ENCODE measurements at regions not wholly inside any gene's neighbourhood (a gene's known extent, or its start where the extent isn't known, plus 50 kb on each side); places are given as distances from the start of the nearest gene placed in this dataset.
"Not testable (repeated sequence)": the region's sequence is repeated elsewhere in the genome, so short reads cannot be mapped to it uniquely, and the experiment has no call there.

GRCh38 chr16:88202207-88202745 is 180.5 kb upstream of the ZNF469 start (continued):
- no peak for TF ChIP-seq ETS1 (IDR thresholded peaks at IDR 0.05)
- TF ChIP-seq EZH2phosphoT487 (IDR thresholded peaks at IDR 0.05; ENCODE audit: unreplicated experiment) = no peak
- no peak for TF ChIP-seq CTCF (conservative IDR thresholded peaks at IDR 0.05; ENCODE audit: low read depth in 2 of 2)
- no peak for TF ChIP-seq EZH2 (IDR thresholded peaks at IDR 0.05; ENCODE audit: low read depth, unreplicated experiment)
- no peak for TF ChIP-seq POLR2AphosphoS5 (IDR thresholded peaks at IDR 0.05; ENCODE audit: low read depth)
- no peak for TF ChIP-seq ZNF114 (CRISPR knock-in tag; IDR thresholded peaks at IDR 0.05)
- TF ChIP-seq NANOG (IDR thresholded peaks at IDR 0.05; ENCODE audit: borderline replicate concordance) = no peak

GRCh38 chr16:88202856-88203681 is 179.7 kb upstream of the ZNF469 start:
- not testable (repeated sequence) for H3K36me3 Mint-ChIP-seq (ENCODE audit: low read depth); H3K4me1 Mint-ChIP-seq; H4K20me1 ChIP-seq (replicated peaks; ENCODE audit: insufficient read depth); H3K79me2 ChIP-seq (replicated peaks; ENCODE audit: insufficient read depth); H2AFZ ChIP-seq; H3K9me2 ChIP-seq (ENCODE audit: insufficient read depth); H3F3A ChIP-seq (replicated peaks; ENCODE audit: low read depth); H3K4me1 ChIP-seq (ENCODE audit: insufficient read depth); H3K27ac ChIP-seq (ENCODE audit: low read depth); H3K4me3 Mint-ChIP-seq; H3K4me2 ChIP-seq; H3K4me3 ChIP-seq; DNase-seq (ENCODE audit: low spot score); H3K27me3 Mint-ChIP-seq (ENCODE audit: insufficient read depth, low read depth, poor library complexity); ATAC-seq; H3K36me3 ChIP-seq (ENCODE audit: insufficient read depth); H3K27ac Mint-ChIP-seq; H3K9me3 Mint-ChIP-seq; H3K27me3 ChIP-seq (ENCODE audit: insufficient read depth)

- not testable (repeated sequence) for H3K27ac ChIP-seq (ENCODE audit: low read depth); H3K36me3 Mint-ChIP-seq (ENCODE audit: low read depth); H3K4me3 ChIP-seq; H3K27me3 Mint-ChIP-seq (ENCODE audit: insufficient read depth, low read depth, poor library complexity); H3K27me3 ChIP-seq (ENCODE audit: insufficient read depth); H3K4me1 ChIP-seq (ENCODE audit: insufficient read depth); H4K20me1 ChIP-seq (replicated peaks; ENCODE audit: insufficient read depth); H3K4me3 Mint-ChIP-seq; H3F3A ChIP-seq (replicated peaks; ENCODE audit: low read depth); H3K9me2 ChIP-seq (ENCODE audit: insufficient read depth); ATAC-seq; H3K27ac Mint-ChIP-seq; H3K4me1 Mint-ChIP-seq; H3K36me3 ChIP-seq (ENCODE audit: insufficient read depth); H3K4me2 ChIP-seq; H2AFZ ChIP-seq; DNase-seq (ENCODE audit: low spot score); H3K79me2 ChIP-seq (replicated peaks; ENCODE audit: insufficient read depth); H3K9me3 Mint-ChIP-seq
Measured at GRCh38 chr16:88204131-88205110, 178.3 kb upstream of the ZNF469 start.

GRCh38 chr16:88205482-88205881 is 177.3 kb upstream of the ZNF469 start:
- not testable (repeated sequence) for H3K4me1 Mint-ChIP-seq; H3K79me2 ChIP-seq (replicated peaks; ENCODE audit: insufficient read depth); H3K27ac Mint-ChIP-seq; H3K36me3 ChIP-seq (ENCODE audit: insufficient read depth); H2AFZ ChIP-seq; H3K27me3 ChIP-seq (ENCODE audit: insufficient read depth); H3K4me3 Mint-ChIP-seq; H3K36me3 Mint-ChIP-seq (ENCODE audit: low read depth); H3K9me2 ChIP-seq (ENCODE audit: insufficient read depth); H3K4me2 ChIP-seq; H4K20me1 ChIP-seq (replicated peaks; ENCODE audit: insufficient read depth); H3K4me1 ChIP-seq (ENCODE audit: insufficient read depth); H3K27ac ChIP-seq (ENCODE audit: low read depth); ATAC-seq; H3K4me3 ChIP-seq; DNase-seq (ENCODE audit: low spot score); H3K9me3 Mint-ChIP-seq; H3K27me3 Mint-ChIP-seq (ENCODE audit: insufficient read depth, low read depth, poor library complexity); H3F3A ChIP-seq (replicated peaks; ENCODE audit: low read depth)

GRCh38 chr16:88206006-88206405 is 176.8 kb upstream of the ZNF469 start:
- H3K27ac Mint-ChIP-seq; H3K4me3 Mint-ChIP-seq; H3K27ac ChIP-seq (ENCODE audit: low read depth); H3K36me3 Mint-ChIP-seq (ENCODE audit: low read depth); H3K27me3 ChIP-seq (ENCODE audit: insufficient read depth); H3K4me1 ChIP-seq (ENCODE audit: insufficient read depth); H3K4me3 ChIP-seq; H3K79me2 ChIP-seq (replicated peaks; ENCODE audit: insufficient read depth); H2AFZ ChIP-seq; DNase-seq (ENCODE audit: low spot score); H3K4me1 Mint-ChIP-seq; ATAC-seq; H3K9me2 ChIP-seq (ENCODE audit: insufficient read depth); H3K9me3 Mint-ChIP-seq; H3K4me2 ChIP-seq; H3K36me3 ChIP-seq (ENCODE audit: insufficient read depth); H3F3A ChIP-seq (replicated peaks; ENCODE audit: low read depth); H3K27me3 Mint-ChIP-seq (ENCODE audit: insufficient read depth, low read depth, poor library complexity); H4K20me1 ChIP-seq (replicated peaks; ENCODE audit: insufficient read depth): not testable (repeated sequence)
